HepG2 (cell line): ENCODE measurements at regions not wholly inside any gene's neighbourhood (a gene's known extent, or its start where the extent isn't known, plus 50 kb on each side); places are given as distances from the start of the nearest gene placed in this dataset.
A peak's percentile ranks its signal among the peaks of the same experiment; 100 is the strongest.

Experiments
- ATAC-seq: fragments of 200-7000 bp; cut with Tn5 transposase; 3 replicates; pipeline ENCODE4 v1.9.1; 2020; ENCODE audit warnings: mild to moderate bottlenecking, moderate library complexity
- BruUV-seq: library from RNA; stranded (reverse); fragments of 400-500 nt; replicated peaks from 2 replicates; lab custom pipeline; 2021; lab: Mats Ljungman, UMichigan
- CTCF ChIA-PET: fragments of 300-600 bp; formaldehyde crosslinking; extraction: SDS; loops from one replicate; lab custom pipeline; 2021; ENCODE audit warnings: low total read pairs, inconsistent platforms, low intra/inter-chr PET ratio; lab: Yijun Ruan, JAX
- POLR2A ChIA-PET: fragments of 350-600 bp; sonication (Branson Sonifier 250); formaldehyde crosslinking; loops from one replicate; lab custom pipeline; 2020; ENCODE audit warnings: antibody characterized with exemption, inconsistent platforms; lab: Yijun Ruan, JAX
- DNase-seq: peaks from one replicate; pipeline ENCODE4 v3.0.0-alpha.2; 2015; ENCODE audit warnings: low spot score
- FAIRE-seq: peaks from 3 replicates; lab custom pipeline; 2011; peaks lifted over from hg19 to GRCh38; lab: Jason Lieb, UNC
- H2AFZ ChIP-seq: one replicate; pipeline ENCODE4 v1.6.1; 2011; ENCODE audit warnings: low read length, inconsistent platforms
- H3K27ac ChIP-seq: fragments of 300-600 bp; 3 replicates; pipeline ENCODE4 v1.8.0; 2011; ENCODE audit warnings: mixed run types, mild to moderate bottlenecking, mixed read lengths, low read length, inconsistent platforms; ENCODE audit not compliant: insufficient read depth; ENCODE audit errors: extremely low read length
- H3K27me3 ChIP-seq, 2 experiments: fragments of 200-600 bp in 1 of 2; 2 replicates in 1 of 2; 3 replicates in 1 of 2; pipeline versions ENCODE4 v1.6.0 to v1.8.0; 2011; ENCODE audit warnings: low read length in 2 of 2, mild to moderate bottlenecking in 2 of 2, moderate library complexity in 2 of 2, inconsistent platforms in 1 of 2; ENCODE audit not compliant: insufficient read depth in 2 of 2, control insufficient read depth in 1 of 2
- H3K36me3 ChIP-seq, 2 experiments: fragments of 200-600 bp in 1 of 2; replicated peaks in 1 of 2; 2 replicates in 1 of 2; 3 replicates in 1 of 2; pipeline versions ENCODE4 v1.5.1 to v1.8.0; 2011; ENCODE audit warnings: low read length in 2 of 2, inconsistent platforms in 1 of 2; ENCODE audit not compliant: insufficient read depth in 2 of 2, control insufficient read depth in 1 of 2
- H3K4me1 ChIP-seq: 2 replicates; pipeline ENCODE4 v1.5.1; 2012; ENCODE audit warnings: low read length, inconsistent platforms; ENCODE audit not compliant: insufficient read depth
- H3K4me2 ChIP-seq: 2 replicates; pipeline ENCODE4 v1.6.0; 2011; ENCODE audit warnings: low read depth, low read length, inconsistent platforms
- H3K4me3 ChIP-seq, 3 experiments: fragments of 200-600 bp in 1 of 3; sonication (generic), shearing (Covaris generic) in 1 of 3; replicated peaks in 1 of 3; 2 replicates each; pipeline ENCODE4 v1.5.1; 2011 to 2016; ENCODE audit warnings: low read length in 3 of 3, inconsistent platforms in 2 of 3, low read depth in 2 of 3, mild to moderate bottlenecking in 2 of 3, control low read depth in 1 of 3, mixed read lengths in 1 of 3; ENCODE audit not compliant: insufficient read depth in 1 of 3
- H3K79me2 ChIP-seq: one replicate; pipeline ENCODE4 v1.6.1; 2011; ENCODE audit warnings: low read length, inconsistent platforms; ENCODE audit not compliant: insufficient read depth
- H3K9ac ChIP-seq: 2 replicates; pipeline ENCODE4 v1.6.0; 2011; ENCODE audit warnings: mild to moderate bottlenecking, low read depth, low read length, inconsistent platforms; ENCODE audit not compliant: insufficient read depth
- H3K9me3 ChIP-seq: 2 replicates; pipeline ENCODE4 v1.5.1; 2012; ENCODE audit warnings: mild to moderate bottlenecking, low read length
- H4K20me1 ChIP-seq: 2 replicates; pipeline ENCODE4 v1.6.0; 2011; ENCODE audit warnings: inconsistent platforms, mild to moderate bottlenecking, low read length, moderate library complexity; ENCODE audit not compliant: insufficient read depth
- MAFK ChIP-seq, 2 experiments: IDR thresholded peaks in 1 of 2; conservative IDR thresholded peaks in 1 of 2; 2 replicates each; pipeline ENCODE4 v1.6.1; 2011; ENCODE audit warnings: improper control_type of control experiment in 2 of 2, low read length in 2 of 2
- MEF2D ChIP-seq: sonication (generic); formaldehyde crosslinking; IDR thresholded peaks from 2 replicates; pipeline ENCODE4 v1.5.1; 2020; ENCODE audit warnings: mild to moderate bottlenecking, missing genetic modification reagents
- STAG1 ChIP-seq: sonication (generic); formaldehyde crosslinking; IDR thresholded peaks from 2 replicates; pipeline ENCODE4 v1.4.0; 2020; ENCODE audit warnings: missing genetic modification reagents
- ZFAT ChIP-seq: sonication (generic); formaldehyde crosslinking; conservative IDR thresholded peaks from 2 replicates; pipeline ENCODE4 v1.8.1; 2023; ENCODE audit warnings: missing genetic modification reagents, inconsistent platforms
- ZFP1 ChIP-seq: IDR thresholded peaks from 2 replicates; pipeline ENCODE4 v1.6.1; 2016
- ZFP36L1 ChIP-seq: sonication (generic); formaldehyde crosslinking; IDR thresholded peaks from 2 replicates; pipeline ENCODE4 v1.8.0; 2022; ENCODE audit warnings: mild to moderate bottlenecking, missing genetic modification reagents, moderate library complexity
- ZNF768 ChIP-seq: sonication (generic); formaldehyde crosslinking; IDR thresholded peaks from 2 replicates; pipeline ENCODE4 v1.4.0; 2020; ENCODE audit warnings: missing genetic modification reagents
- WGBS: methylation state at CpG from one replicate; pipeline ENCODE4 v1.1.6; 2017; ENCODE audit warnings: low lambda C conversion rate; 5-methylcytosine and 5-hydroxymethylcytosine counted together
- in situ Hi-C: cut with HindIII; loops from 2 replicates; pipeline ENCODE4 v1.10.0; 2017; ENCODE audit warnings: low pct_unique_long_range_greater_than_20kb; ENCODE audit not compliant: extremely low pct_ligation_motif_present
- intact Hi-C: fragments of 100-400 bp; cut with micrococcal nuclease; formaldehyde crosslinking; loops from one replicate; pipeline ENCODE4 v1.10.0; 2022; ENCODE audit not compliant: unreplicated experiment
- TF ChIP-seq, protein P1 (sequence below): sonication (generic); formaldehyde crosslinking; IDR thresholded peaks from 2 replicates; pipeline ENCODE4 v1.5.0; 2020; ENCODE audit warnings: missing genetic modification reagents, mild to moderate bottlenecking, borderline replicate concordance
- TF ChIP-seq, protein P2 (sequence below): IDR thresholded peaks from 2 replicates; pipeline ENCODE4 v1.6.1; 2016
- TF ChIP-seq, protein P3 (sequence below): sonication (generic); formaldehyde crosslinking; IDR thresholded peaks from 2 replicates; pipeline ENCODE4 v1.5.0; 2020; ENCODE audit warnings: mild to moderate bottlenecking, missing genetic modification reagents, moderate library complexity

DNA sequence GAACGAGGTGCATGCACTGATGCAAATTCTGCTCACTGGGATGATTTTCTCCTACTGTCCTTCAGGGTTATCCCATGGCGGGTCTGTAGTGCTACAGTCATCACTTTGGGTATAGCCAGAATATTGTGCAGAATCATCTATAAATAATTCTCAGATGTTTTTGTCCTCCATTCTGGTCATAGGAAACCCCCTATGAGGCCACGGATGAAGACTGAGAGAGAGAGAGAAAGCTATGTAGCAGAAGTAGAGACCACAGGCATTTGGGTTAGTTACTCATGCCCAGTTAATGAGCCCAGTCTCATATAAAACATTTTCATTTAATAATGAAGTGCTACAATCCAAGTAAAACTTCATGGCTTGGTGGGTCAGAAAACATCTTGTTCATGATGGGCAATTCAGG is 145.1 kb upstream of the PLN start:
- no peak overlapping the region for H3K4me2 ChIP-seq
- CTCF ChIA-PET, result no interaction called here
- WGBS, result 21% methylated on average over 3 of the region's 3 CpGs
- no peak for ATAC-seq
- no TSS peak for BruUV-seq
- FAIRE-seq, result no peak
- no peak overlapping the region for H3K27ac ChIP-seq
- in situ Hi-C loops (no loop called here), intact Hi-C loops (no loop called here)
- POLR2A ChIA-PET, result no interaction called here
- H2AFZ ChIP-seq, result no peak overlapping the region
- no peak overlapping the region for H3K4me3 ChIP-seq
- no peaks in the 10 kb centered on the region for H4K20me1 ChIP-seq
- H3K27me3 ChIP-seq, result no peaks in the 10 kb centered on the region
- H3K9ac ChIP-seq, result no peak overlapping the region
- no peaks in the 10 kb centered on the region for H3K9me3 ChIP-seq
- H3K79me2 ChIP-seq, result no peaks in the 10 kb centered on the region
- H3K36me3 ChIP-seq, result no peaks in the 10 kb centered on the region
- TF ChIP-seq ZFP1 (CRISPR knock-in tag) (no peak), MAFK (conservative IDR thresholded peaks at IDR 0.05 in 1 of 2, IDR thresholded peaks at IDR 0.05 in 1 of 2; ENCODE audit: low read length in 2 of 2) (peak in 1 of 2 experiments; percentile 12; a peak in 1 of 4 replicates), MEF2D (CRISPR knock-in tag) (no peak), ZFAT (no peak), ZFP36L1 (CRISPR knock-in tag) (no peak)
- no peak for DNase-seq
- H3K4me1 ChIP-seq, result no peaks in the 10 kb centered on the region

DNA sequence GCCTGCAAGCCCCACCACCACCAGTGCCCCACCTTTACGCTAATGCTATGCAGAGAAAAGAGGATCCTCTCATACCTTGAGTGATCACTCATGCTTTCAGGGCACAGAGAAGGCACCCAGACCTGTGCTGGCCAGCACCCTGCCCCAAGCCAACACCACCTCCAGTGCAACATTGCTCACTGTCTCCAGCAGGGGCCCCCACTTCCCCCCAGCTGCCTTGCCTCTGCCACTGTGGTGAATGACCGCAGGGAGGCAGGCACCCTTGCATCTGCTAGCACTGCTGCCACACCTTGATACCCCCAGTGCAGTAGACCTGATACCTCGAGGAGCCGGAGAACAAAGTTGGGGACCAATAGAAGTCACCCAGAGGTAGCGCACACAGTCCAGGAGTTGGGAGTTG is 139.2 kb upstream of the PLN start:
- Histone ChIP-seq H3K27ac (no peak overlapping the region), H4K20me1 (no peaks in the 10 kb centered on the region), H3K4me1 (no peaks in the 10 kb centered on the region), H3K27me3 (no peaks in the 10 kb centered on the region), H3K36me3 (no peaks in the 10 kb centered on the region), H3K79me2 (no peaks in the 10 kb centered on the region), H2AFZ (no peak overlapping the region), H3K9me3 (no peaks in the 10 kb centered on the region), H3K4me3 (no peak overlapping the region), H3K9ac (no peak overlapping the region), H3K4me2 (no peak overlapping the region)
- TF ChIP-seq, protein P1, sequence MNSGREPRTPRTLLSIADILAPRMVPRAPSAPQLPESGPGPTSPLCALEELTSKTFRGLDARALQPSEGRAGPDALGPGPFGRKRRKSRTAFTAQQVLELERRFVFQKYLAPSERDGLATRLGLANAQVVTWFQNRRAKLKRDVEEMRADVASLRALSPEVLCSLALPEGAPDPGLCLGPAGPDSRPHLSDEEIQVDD (CRISPR knock-in tag), result no peak
- 0 out of 2 replicates have a peak, but pooled peaks have one; percentile 31 for TF ChIP-seq STAG1 (CRISPR knock-in tag)
- peak; percentile 14; the same call in 1 of the 2 replicates for TF ChIP-seq ZNF768 (CRISPR knock-in tag)
- TF ChIP-seq, protein P2, sequence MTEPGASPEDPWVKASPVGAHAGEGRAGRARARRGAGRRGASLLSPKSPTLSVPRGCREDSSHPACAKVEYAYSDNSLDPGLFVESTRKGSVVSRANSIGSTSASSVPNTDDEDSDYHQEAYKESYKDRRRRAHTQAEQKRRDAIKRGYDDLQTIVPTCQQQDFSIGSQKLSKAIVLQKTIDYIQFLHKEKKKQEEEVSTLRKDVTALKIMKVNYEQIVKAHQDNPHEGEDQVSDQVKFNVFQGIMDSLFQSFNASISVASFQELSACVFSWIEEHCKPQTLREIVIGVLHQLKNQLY, result no peak
- TF ChIP-seq, protein P3, sequence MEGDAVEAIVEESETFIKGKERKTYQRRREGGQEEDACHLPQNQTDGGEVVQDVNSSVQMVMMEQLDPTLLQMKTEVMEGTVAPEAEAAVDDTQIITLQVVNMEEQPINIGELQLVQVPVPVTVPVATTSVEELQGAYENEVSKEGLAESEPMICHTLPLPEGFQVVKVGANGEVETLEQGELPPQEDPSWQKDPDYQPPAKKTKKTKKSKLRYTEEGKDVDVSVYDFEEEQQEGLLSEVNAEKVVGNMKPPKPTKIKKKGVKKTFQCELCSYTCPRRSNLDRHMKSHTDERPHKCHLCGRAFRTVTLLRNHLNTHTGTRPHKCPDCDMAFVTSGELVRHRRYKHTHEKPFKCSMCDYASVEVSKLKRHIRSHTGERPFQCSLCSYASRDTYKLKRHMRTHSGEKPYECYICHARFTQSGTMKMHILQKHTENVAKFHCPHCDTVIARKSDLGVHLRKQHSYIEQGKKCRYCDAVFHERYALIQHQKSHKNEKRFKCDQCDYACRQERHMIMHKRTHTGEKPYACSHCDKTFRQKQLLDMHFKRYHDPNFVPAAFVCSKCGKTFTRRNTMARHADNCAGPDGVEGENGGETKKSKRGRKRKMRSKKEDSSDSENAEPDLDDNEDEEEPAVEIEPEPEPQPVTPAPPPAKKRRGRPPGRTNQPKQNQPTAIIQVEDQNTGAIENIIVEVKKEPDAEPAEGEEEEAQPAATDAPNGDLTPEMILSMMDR (CRISPR knock-in tag), result peak; percentile 26; the same call in 1 of the 2 replicates
- no peak for DNase-seq
- in situ Hi-C loops, result no loop called here
- no TSS peak for BruUV-seq
- ChIA-PET POLR2A (no interaction called here), CTCF (interaction anchor here (0.9 to 1.2 kb wide), 2 partner anchors 100 to 172 kb away, joined by 3 to 4 read pairs; no protein-coding TSS in a partner anchor)
- FAIRE-seq, result no peak
- intact Hi-C loops, result loop anchor here (1.0 kb wide), 1 partner anchor 100 kb away; no protein-coding TSS in a partner anchor
- peak; percentile 89 for ATAC-seq
- WGBS, result 64% methylated on average over 5 of the region's 5 CpGs
